Calu3 (cell line): ENCODE measurements at regions not wholly inside any gene's neighbourhood (a gene's known extent, or its start where the extent isn't known, plus 50 kb on each side); places are given as distances from the start of the nearest gene placed in this dataset.

Source experiments
- BruUV-seq: library from RNA; stranded (reverse); fragments of 400-500 nt; replicated peaks from 2 replicates; lab custom pipeline; 2021; lab: Mats Ljungman, UMichigan
- CTCF ChIA-PET: fragments of 300-600 bp; sonication (Branson Sonifier 250); formaldehyde crosslinking; loops from one replicate; lab custom pipeline; 2022; ENCODE audit warnings: antibody characterized with exemption; lab: Charles Lee
- DNase-seq: peaks from one replicate; pipeline ENCODE4 v3.0.0; 2022
- H3K27ac Mint-ChIP-seq: one replicate; pipeline ENCODE4 v1.8.0; 2022; ENCODE audit warnings: mixed read lengths; ENCODE audit not compliant: unreplicated experiment
- H3K27me3 Mint-ChIP-seq: one replicate; pipeline ENCODE4 v1.8.0; 2022; ENCODE audit warnings: mixed read lengths; ENCODE audit not compliant: unreplicated experiment
- H3K36me3 Mint-ChIP-seq: one replicate; pipeline ENCODE4 v1.8.0; 2022; ENCODE audit warnings: mild to moderate bottlenecking, moderate library complexity, mixed read lengths; ENCODE audit not compliant: insufficient read depth, unreplicated experiment
- H3K4me1 Mint-ChIP-seq: one replicate; pipeline ENCODE4 v1.8.0; 2022; ENCODE audit warnings: mild to moderate bottlenecking, low read depth, mixed read lengths; ENCODE audit not compliant: unreplicated experiment
- H3K4me3 Mint-ChIP-seq: one replicate; pipeline ENCODE4 v1.8.0; 2022; ENCODE audit warnings: mild to moderate bottlenecking, low read depth, moderate library complexity, mixed read lengths; ENCODE audit not compliant: unreplicated experiment
- H3K9me3 Mint-ChIP-seq: one replicate; pipeline ENCODE4 v1.8.0; 2022; ENCODE audit warnings: low read depth, mixed read lengths; ENCODE audit not compliant: unreplicated experiment
- CTCF ChIP-seq: fragments of 200-600 bp; IDR thresholded peaks from one replicate; pipeline ENCODE4 v1.8.0; 2022; ENCODE audit warnings: antibody characterized with exemption; ENCODE audit not compliant: unreplicated experiment
- intact Hi-C: fragments of 100-400 bp; cut with micrococcal nuclease; formaldehyde crosslinking; loops from one replicate; pipeline ENCODE4 v1.10.0; 2022; ENCODE audit not compliant: unreplicated experiment

GRCh38 chr7:120131096-120131839 is 141.7 kb upstream of the KCND2 start:
- intact Hi-C loops = no loop called here
- Mint-ChIP-seq H3K4me3 (no peak overlapping the region), H3K36me3 (no peaks in the 10 kb centered on the region), H3K9me3 (peaks cover 2% of the 10 kb centered on the region), H3K4me1 (peaks cover 6% of the 10 kb centered on the region), H3K27me3 (no peaks in the 10 kb centered on the region), H3K27ac (no peak overlapping the region)
- no peak for TF ChIP-seq CTCF
- DNase-seq = no peak
- CTCF ChIA-PET = no interaction called here
- no TSS peak for BruUV-seq

- intact Hi-C loops = no loop called here
- no peak overlapping the region for H3K4me3 Mint-ChIP-seq
- H3K9me3 Mint-ChIP-seq = peaks cover 4% of the 10 kb centered on the region
- H3K27me3 Mint-ChIP-seq = no peaks in the 10 kb centered on the region
- H3K27ac Mint-ChIP-seq = no peak overlapping the region
- no peaks in the 10 kb centered on the region for H3K4me1 Mint-ChIP-seq
- no peaks in the 10 kb centered on the region for H3K36me3 Mint-ChIP-seq
- no peak for TF ChIP-seq CTCF
- DNase-seq = no peak
- CTCF ChIA-PET = no interaction called here
- BruUV-seq = no TSS peak
These were observed 134.5 kb upstream of the KCND2 start for GRCh38 chr7:120138497-120138896.

DNA sequence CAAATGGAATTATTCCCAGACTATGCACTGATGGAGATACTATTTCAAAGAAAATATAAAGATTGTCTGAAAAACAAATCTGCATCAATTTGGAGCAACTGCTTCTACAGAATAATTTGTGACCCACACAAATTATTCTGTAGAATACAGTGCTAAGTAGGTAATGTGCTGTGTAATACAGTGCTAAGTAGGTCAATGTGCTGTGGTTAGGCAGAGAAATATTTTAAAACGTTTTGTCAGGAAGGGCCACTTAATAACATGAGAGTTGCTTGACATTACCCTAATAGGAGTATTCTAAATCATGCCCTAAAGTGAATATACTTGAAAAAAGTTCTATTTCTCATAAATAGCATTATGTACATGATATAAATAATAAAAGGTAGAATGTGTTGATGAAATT is 116.5 kb upstream of the KCND2 start:
- Mint-ChIP-seq H3K27me3 (no peaks in the 10 kb centered on the region), H3K9me3 (no peaks in the 10 kb centered on the region), H3K36me3 (no peaks in the 10 kb centered on the region), H3K27ac (no peak overlapping the region), H3K4me3 (no peak overlapping the region), H3K4me1 (no peaks in the 10 kb centered on the region)
- intact Hi-C loops = no loop called here
- no peak for TF ChIP-seq CTCF
- BruUV-seq = no TSS peak
- no peak for DNase-seq
- CTCF ChIA-PET = no interaction called here

DNA sequence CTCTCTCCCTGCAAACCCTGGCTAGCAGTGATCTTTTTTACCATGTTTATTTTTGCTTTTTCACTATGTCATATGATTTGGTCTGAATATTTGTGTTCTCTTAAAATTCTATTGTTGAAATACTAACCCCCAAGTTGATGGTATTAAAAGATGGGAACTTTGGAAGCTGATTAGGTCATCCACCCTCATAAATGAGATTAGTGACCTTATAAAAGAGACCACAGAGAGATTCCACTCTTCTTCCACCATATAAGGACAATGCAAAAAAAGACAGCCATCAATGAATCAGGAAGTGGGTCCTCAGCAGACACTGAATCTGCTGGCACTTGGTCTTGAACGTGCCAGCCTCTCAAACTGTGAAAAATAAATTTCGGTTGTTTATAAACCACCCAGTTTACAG is 112.8 kb upstream of the KCND2 start:
- Mint-ChIP-seq H3K27me3 (no peaks in the 10 kb centered on the region), H3K9me3 (no peaks in the 10 kb centered on the region), H3K27ac (no peak overlapping the region), H3K36me3 (no peaks in the 10 kb centered on the region), H3K4me3 (no peak overlapping the region), H3K4me1 (no peaks in the 10 kb centered on the region)
- no peak for DNase-seq
- BruUV-seq = no TSS peak
- intact Hi-C loops = no loop called here
- TF ChIP-seq CTCF = no peak
- CTCF ChIA-PET = no interaction called here
